Stimulated activated CD4-positive, alpha-beta T cell treated with anti-CD3 and anti-CD28 coated beads, Interleukin-2, amount 100 ng/mL, for 48 hours (primary cell): ENCODE measurements at regions not wholly inside any gene's neighbourhood (a gene's known extent, or its start where the extent isn't known, plus 50 kb on each side); places are given as distances from the start of the nearest gene placed in this dataset.
"Not testable (repeated sequence)": the region's sequence is repeated elsewhere in the genome, so short reads cannot be mapped to it uniquely, and the experiment has no call there.

ENCODE experiments used
- DNase-seq, 2 donors: peaks; one replicate each; pipeline ENCODE4 v3.0.0-alpha.2; 2020

GRCh38 chr7:51587604-51588003 is 271.0 kb upstream of the COBL start:
- DNase-seq: no peak

DNA sequence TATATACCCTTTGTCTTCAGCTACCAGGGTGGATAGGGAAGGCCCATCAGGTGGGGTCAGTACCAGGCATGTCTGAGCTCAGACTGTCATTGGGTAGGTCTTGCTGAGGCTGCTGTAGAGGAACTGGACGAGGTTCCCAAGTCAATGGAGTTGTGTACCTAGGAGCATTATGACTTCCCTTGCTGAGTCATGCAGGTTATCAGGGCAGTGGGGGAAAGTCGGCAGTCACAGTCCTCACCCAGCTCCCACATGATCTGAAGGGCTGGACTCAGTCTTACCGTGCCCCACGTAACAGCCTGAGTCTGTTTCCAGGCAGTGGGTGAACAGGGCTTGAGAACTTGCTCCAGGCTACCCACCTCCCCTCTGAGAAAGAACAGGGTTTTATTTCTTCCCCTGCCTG is 260.8 kb upstream of the COBL start:
- no peak for DNase-seq

DNA sequence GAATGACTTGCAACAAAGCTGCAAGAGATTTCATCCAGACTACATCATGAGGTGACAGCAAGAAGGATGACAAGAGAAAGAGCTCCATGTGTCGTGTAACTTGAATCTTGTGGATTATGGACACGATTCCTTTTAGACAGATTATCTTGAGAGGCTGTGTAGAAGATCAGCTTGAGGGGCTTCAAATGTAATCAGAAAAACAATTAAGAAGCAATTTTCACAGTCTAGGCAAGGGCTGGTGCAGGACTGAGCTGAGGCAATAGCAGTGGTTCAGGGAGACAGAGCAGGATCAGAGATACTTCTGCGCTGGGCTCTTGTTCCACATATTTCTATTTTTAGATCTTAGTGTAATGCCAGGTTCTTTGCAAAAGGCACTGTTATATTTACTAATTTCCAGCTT is 253.0 kb upstream of the COBL start:
- DNase-seq: no peak

GRCh38 chr7:51569176-51569575 is 252.6 kb upstream of the COBL start:
- DNase-seq: no peak

GRCh38 chr7:51551070-51551469 is 234.5 kb upstream of the COBL start:
- no peak for DNase-seq

- no peak for DNase-seq
These were observed 228.5 kb upstream of the COBL start for GRCh38 chr7:51545131-51545530.

- DNase-seq: no peak
These were observed 227.4 kb upstream of the COBL start for GRCh38 chr7:51543801-51544553.

DNA sequence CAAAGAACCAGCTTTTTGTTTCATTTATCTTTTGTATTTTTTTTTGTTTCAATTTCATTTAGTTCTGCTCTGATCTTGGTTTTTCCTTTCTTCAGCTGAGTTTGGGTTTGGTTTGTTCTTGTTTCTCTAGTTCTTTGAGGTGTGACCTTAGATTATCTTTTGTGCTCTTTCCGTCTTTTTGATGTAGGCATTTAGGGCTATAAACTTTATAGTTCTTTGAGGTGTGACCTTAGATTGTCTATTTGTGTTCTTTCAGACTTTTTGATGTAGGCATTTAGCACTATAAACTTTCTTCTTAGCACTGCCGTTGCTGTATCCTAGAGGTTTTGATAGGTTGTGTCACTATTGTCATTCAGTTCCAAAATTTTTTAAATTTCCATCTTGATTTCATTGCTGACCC is 224.3 kb upstream of the COBL start:
- DNase-seq: not testable (repeated sequence)

- DNase-seq: no peak
These were observed 223.2 kb upstream of the COBL start for GRCh38 chr7:51539840-51540239.

- DNase-seq: no peak
These were observed 211.6 kb upstream of the COBL start for GRCh38 chr7:51528172-51528571.

GRCh38 chr7:51521694-51522312 is 205.2 kb upstream of the COBL start:
- DNase-seq: no peak

GRCh38 chr7:51521054-51521453 is 204.4 kb upstream of the COBL start:
- no peak for DNase-seq

- DNase-seq: no peak
These were observed 202.0 kb upstream of the COBL start for GRCh38 chr7:51518646-51519045.

DNA sequence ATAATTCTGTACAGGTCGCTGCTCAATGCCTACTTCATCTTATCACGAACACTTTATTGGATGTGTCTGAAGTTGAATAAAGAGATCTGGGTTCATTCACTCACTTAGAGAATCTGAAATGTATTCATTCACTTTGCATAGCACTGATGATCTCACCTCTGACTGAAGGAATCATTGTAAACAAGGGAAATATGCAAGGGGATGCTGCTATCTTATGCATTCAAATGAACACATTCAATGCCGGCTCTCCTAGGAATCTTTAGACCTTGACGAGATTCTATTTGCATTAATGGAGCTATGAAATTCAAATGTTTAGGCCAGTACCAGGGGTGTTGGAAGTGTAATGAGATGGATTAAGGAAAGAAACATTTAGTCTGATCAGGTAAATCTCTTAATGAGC is 200.6 kb upstream of the COBL start:
- DNase-seq: no peak

DNA sequence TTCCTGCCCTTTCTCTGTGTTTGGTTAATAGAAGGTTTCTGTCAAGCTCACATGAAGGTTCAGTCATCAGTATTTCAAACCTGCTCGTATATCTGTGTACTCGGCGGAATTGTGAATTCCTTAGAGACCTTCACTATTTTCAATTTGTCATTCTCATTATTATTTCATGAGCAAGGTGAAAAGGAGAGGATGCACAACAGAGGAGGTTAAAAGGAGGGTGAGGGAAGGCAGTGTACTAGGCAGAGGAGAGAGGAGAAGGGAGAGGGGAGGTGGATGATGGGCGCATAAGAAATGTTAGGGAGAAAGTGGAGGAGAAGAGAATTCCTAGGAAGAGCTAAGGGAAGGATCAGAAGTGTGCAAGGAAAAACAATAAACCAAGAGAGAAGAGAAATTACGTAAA is 185.0 kb upstream of the COBL start:
- no peak for DNase-seq

DNA sequence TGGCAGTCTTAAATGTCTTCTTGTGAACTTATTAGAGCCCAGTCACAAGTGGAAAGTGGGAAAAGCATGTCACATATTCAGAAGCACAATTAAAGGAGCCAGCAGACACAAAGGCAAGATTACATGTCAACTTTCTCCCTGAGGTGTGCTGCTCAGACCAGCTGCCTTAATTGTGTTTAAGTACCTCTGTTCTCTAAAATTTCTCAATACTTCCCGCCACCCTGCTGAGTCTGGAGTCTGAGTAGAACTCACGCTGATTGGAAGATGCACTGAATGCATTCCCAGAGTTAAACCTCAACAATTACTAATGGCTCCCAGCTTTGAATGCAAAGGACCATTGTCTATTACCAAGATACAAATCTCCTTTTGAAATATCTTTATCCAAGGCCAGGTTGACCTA is 166.4 kb upstream of the COBL start:
- DNase-seq: no peak

DNA sequence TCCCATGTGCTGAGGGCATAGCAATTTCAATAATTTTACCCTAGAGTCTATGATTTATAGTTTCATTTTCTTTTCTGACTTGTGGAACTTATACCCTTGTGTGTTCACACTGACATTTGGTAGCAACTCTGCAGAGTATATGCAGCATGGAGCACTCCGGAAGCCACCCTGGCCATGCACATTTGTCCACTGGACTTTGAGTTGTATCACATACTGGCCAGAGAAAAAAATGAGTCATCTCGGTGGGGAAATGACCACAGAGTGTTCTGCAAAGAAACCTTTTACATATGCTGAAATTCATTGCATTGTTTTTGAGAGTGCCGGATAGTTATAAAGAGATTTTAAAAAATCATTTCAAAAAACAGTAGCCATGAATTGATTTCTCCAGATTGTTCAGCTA is 164.8 kb upstream of the COBL start:
- DNase-seq: no peak

- no peak for DNase-seq
These were observed 161.2 kb upstream of the COBL start for GRCh38 chr7:51477819-51478218.

GRCh38 chr7:51477323-51477722 is 160.7 kb upstream of the COBL start:
- DNase-seq: no peak

- no peak for DNase-seq
These were observed 159.4 kb upstream of the COBL start for GRCh38 chr7:51476026-51476425.

GRCh38 chr7:51472873-51473272 is 156.3 kb upstream of the COBL start:
- DNase-seq: no peak

- no peak for DNase-seq
These were observed 155.3 kb upstream of the COBL start for GRCh38 chr7:51471981-51472296.

- DNase-seq: no peak
These were observed 154.8 kb upstream of the COBL start for GRCh38 chr7:51471210-51471980.

GRCh38 chr7:51467384-51468017 is 150.9 kb upstream of the COBL start:
- no peak for DNase-seq
